Esophagus muscularis mucosa (tissue), 3 donors: ENCODE measurements at regions not wholly inside any gene's neighbourhood (a gene's known extent, or its start where the extent isn't known, plus 50 kb on each side); places are given as distances from the start of the nearest gene placed in this dataset.

ENCODE experiments used
- POLR2A ChIP-seq: fragments of 450-650 bp; IDR thresholded peaks from one replicate; pipeline ENCODE4 v1.6.1; 2017; ENCODE audit warnings: antibody characterized with exemption, moderate library complexity, mild to moderate bottlenecking, low read depth
- POLR2AphosphoS5 ChIP-seq, 2 donors: sonication (generic); formaldehyde crosslinking; IDR thresholded peaks; one replicate each; pipeline ENCODE4 v1.6.1; 2017; ENCODE audit warnings: antibody characterized with exemption in 2 of 2
- TF ChIP-seq, protein P1 (sequence below), 3 experiments: fragments of 200-600 bp in 2 of 3; fragments of 450-650 bp in 1 of 3; sonication (generic) in 2 of 3; IDR thresholded peaks; one replicate each; pipeline ENCODE4 v1.5.1; 2017 to 2019; ENCODE audit warnings: antibody characterized with exemption in 3 of 3, mild to moderate bottlenecking in 2 of 3, moderate library complexity in 1 of 3

- TF ChIP-seq, protein P1, sequence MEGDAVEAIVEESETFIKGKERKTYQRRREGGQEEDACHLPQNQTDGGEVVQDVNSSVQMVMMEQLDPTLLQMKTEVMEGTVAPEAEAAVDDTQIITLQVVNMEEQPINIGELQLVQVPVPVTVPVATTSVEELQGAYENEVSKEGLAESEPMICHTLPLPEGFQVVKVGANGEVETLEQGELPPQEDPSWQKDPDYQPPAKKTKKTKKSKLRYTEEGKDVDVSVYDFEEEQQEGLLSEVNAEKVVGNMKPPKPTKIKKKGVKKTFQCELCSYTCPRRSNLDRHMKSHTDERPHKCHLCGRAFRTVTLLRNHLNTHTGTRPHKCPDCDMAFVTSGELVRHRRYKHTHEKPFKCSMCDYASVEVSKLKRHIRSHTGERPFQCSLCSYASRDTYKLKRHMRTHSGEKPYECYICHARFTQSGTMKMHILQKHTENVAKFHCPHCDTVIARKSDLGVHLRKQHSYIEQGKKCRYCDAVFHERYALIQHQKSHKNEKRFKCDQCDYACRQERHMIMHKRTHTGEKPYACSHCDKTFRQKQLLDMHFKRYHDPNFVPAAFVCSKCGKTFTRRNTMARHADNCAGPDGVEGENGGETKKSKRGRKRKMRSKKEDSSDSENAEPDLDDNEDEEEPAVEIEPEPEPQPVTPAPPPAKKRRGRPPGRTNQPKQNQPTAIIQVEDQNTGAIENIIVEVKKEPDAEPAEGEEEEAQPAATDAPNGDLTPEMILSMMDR (IDR thresholded peaks at IDR 0.05) = no peak
- no peak for TF ChIP-seq POLR2A
- TF ChIP-seq POLR2AphosphoS5 (IDR thresholded peaks at IDR 0.05) = no peak
Observed at GRCh38 chr11:23314162-23314561, 453.9 kb upstream of the CCDC179 start.
